ENCODE measurements at regions not wholly inside any gene's neighbourhood (a gene's known extent, or its start where the extent isn't known, plus 50 kb on each side); places are given as distances from the start of the nearest gene placed in this dataset.

GRCh38 chr14:61899497-61899896 lies 137.3 kb downstream of the SNAPC1 start:
- TF ChIP-seq, protein P1, sequence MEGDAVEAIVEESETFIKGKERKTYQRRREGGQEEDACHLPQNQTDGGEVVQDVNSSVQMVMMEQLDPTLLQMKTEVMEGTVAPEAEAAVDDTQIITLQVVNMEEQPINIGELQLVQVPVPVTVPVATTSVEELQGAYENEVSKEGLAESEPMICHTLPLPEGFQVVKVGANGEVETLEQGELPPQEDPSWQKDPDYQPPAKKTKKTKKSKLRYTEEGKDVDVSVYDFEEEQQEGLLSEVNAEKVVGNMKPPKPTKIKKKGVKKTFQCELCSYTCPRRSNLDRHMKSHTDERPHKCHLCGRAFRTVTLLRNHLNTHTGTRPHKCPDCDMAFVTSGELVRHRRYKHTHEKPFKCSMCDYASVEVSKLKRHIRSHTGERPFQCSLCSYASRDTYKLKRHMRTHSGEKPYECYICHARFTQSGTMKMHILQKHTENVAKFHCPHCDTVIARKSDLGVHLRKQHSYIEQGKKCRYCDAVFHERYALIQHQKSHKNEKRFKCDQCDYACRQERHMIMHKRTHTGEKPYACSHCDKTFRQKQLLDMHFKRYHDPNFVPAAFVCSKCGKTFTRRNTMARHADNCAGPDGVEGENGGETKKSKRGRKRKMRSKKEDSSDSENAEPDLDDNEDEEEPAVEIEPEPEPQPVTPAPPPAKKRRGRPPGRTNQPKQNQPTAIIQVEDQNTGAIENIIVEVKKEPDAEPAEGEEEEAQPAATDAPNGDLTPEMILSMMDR (IDR thresholded peaks at IDR 0.05): no peak
- TF ChIP-seq POLR2A (IDR thresholded peaks at IDR 0.05): no peak

Measured in heart left ventricle (tissue), 13 donors.